ENCODE measurements at regions not wholly inside any gene's neighbourhood (a gene's known extent, or its start where the extent isn't known, plus 50 kb on each side); places are given as distances from the start of the nearest gene placed in this dataset.
"Not testable (repeated sequence)": the region's sequence is repeated elsewhere in the genome, so short reads cannot be mapped to it uniquely, and the experiment has no call there.

DNA sequence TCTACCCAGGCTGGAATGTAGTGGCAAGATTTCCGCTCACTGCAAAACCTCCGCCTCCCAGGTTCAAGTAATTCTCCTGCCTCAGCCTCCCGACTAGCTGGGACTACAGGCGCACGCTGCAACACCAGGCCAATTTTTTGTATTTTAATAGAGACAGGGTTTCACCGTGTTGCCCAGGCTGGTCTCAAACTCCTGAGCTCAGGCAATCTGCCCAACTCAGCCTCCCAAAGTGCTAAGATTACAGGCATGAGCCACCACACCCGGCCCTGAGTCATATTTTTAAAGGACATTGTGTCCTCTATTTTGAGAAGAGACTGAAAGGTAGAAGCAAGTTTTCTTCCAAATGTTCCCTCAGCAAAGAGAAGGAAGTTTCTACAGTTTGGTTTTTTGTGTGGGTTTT is 227.1 kb downstream of the KCTD12 start:
- not testable (repeated sequence) for DNase-seq (ENCODE audit: low read depth)

DNA sequence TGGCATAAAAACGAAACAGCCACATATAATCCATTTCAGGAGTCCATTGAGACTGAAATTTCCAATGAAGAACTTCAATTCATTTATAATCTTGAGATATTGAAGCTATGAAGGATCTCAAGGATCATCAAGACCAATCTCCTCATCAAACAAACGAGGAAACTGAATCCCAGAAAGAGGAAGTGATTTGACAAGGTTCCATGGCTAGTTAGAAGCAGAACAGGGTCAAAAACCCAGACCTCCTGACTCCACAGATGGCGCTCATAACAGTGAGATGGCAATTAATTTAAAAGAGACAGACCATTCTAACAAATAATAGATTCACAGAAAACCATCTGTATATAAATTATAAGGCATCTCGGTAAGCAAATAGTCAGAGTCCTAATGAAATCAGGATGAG is 229.7 kb downstream of the KCTD12 start:
- no peak for DNase-seq (ENCODE audit: low read depth)

DNA sequence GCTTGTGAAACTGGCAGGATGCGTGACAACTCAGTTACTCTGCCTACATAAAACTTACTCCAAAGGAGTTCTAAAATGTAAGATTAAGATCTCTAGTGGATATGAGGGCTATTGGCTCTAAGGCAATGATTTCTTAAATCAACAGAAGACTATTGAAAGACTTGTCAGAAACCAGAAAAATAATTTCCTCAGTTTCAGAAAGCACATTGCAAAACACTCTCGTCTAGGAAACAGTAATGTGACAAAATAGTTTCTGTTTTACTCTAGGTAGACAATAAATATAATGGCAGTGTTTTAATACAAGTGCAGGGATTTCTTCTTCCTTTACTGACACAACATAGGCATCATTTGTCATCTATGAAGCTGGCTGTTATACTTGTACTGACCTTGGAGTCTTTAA is 230.1 kb downstream of the KCTD12 start:
- DNase-seq (ENCODE audit: low read depth): no peak

DNA sequence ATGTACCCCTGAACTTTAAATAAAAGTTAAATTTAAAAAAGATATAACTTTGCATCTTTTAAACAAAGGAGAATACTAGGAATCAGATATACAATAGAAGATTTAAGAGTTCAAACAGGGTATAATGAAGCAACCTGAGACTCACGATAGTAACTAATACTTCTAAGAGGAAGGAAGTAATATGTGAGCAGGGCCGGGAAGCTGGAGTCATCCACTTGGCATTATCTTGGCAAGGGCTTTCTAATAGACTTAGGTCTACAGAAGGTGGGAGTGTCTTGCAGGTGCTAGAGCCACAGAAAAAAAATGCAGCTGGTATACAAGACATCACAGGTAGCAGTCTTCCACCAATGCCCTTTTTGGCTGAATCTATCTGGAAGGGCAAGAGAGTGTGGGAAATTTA is 231.9 kb downstream of the KCTD12 start:
- no peak for DNase-seq (ENCODE audit: low read depth)

DNA sequence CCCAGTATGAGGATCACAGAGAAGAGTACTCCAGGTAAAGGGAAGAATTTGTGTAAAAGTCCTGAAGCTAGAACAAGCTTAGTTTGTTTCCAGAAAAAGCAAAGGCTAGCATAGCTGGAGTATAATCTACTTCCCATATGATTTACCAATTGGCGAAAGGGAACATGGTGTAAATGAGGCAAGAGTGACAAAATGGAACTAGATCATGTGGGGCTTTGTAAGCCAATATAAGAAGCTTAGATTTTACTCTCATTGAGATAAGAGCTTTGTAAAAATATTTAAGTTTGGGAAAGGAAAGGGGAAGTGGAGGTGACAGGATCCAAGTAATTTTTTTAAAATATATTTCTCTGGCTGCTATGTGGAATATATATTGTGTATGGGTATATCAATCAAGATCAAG is 234.9 kb downstream of the KCTD12 start:
- DNase-seq (ENCODE audit: low read depth): no peak

DNA sequence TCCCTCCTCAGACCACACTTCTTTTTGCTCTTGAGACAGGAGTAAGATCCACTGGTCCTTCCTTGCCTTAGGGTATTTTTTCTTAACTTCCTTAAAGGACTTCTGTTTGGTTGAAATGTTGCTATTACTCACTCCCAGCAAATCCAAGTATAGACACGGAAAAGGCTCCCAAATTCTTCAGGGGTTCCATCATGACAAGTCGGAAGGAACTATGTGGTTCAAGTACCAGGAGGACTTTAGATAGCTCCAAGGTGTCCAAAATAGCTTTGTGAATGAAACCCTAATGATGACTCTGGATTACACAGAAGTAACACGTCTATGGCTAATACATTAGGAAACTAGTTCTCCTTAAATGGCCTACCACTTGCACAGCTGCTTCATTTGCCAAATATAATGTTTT is 238.7 kb downstream of the KCTD12 start:
- peak; percentile 27 for DNase-seq (ENCODE audit: low read depth)

DNA sequence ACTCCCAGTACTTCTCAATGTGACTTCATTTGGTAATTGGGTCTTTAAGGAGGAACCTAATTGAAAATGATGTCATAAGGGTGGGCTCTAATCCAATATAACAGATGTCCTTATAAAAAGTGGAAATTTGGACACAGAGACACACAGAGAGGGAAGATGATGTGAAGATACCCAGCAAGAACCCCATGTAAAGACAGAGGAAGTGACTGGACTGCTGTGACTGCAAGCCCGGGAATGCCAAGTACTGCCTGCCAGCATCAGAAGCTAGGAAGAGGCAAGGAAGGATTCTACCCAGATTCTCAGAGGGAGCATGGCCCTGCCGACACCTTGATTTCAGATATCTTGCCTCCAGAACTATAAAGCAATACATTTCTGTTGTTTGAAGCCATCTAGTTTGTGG is 239.3 kb downstream of the KCTD12 start:
- DNase-seq (ENCODE audit: low read depth): no peak

DNA sequence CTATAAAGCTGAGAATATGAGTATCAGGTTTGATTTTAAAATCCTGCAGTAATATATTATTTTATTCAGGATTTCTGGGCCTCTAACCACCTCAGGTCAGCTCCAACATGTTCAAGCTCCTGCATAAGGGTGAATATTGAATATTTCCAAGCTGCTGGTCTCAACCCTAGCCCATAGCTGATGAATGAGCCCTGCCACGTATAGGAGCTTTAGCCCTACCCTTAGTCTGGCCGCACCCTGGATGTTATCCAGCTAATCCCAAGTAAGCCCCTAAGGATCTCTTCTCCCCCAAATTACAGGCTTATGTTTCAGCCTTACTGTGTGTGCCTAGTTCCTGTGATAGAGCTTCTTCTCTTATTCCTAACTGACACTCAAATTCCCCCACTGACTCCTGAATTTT is 240.6 kb downstream of the KCTD12 start:
- no peak for DNase-seq (ENCODE audit: low read depth)

DNA sequence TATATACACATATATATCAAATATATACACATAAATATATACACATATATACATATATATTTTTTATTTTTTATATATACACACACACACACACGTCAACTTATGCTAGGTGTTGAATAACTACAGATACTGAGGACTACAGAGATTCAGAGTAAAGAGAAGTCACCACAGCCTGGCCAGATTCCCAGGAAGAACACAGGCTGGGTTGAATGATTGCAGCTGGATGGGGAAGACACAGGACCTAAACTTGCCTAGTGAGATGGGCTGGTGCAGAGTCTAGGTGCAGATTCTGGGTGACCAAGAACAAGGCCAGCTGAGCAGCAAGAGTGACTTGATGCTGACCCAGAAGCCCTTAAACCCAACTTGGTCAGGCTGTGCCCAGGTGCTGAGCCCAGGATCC is 241.3 kb downstream of the KCTD12 start:
- DNase-seq (ENCODE audit: low read depth): no peak

DNA sequence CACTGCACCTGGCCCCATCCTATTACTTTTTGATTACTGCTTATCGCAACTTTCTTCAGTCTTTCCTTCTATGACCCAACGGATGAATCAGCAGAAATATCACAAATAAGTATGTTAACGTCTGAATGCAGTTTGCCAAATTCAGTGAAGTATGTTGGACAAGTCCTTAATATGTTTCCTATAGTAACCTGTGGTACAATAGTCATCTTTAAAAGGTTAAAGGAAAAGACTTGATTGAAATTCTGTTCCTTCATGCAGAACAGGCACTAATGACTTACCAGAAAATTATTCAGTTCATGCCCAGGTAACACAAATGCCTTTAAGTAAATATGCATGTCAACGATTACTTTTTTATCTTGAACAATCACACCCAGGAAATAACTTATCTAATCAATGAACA is 242.6 kb downstream of the KCTD12 start:
- DNase-seq (ENCODE audit: low read depth): no peak

DNA sequence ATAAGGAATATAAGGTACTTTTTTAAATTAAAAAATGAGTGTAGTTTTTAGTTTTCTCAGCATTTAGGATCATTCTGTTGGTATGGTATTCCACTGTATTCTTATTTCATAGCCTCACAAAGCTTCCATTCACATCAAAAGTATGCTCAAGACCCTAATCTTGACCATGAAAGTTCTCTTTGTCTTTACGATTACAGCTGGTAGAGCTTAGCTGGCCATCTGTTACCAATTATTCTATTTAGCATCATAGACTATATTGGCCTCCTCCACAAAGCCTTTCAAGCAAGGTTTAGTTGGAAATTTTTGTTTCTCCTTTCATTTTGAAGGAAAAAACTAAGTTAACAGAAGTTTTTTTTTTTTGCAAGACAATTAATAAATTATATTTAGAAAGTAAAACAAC is 245.1 kb downstream of the KCTD12 start:
- peak; percentile 26 for DNase-seq (ENCODE audit: low read depth)

DNA sequence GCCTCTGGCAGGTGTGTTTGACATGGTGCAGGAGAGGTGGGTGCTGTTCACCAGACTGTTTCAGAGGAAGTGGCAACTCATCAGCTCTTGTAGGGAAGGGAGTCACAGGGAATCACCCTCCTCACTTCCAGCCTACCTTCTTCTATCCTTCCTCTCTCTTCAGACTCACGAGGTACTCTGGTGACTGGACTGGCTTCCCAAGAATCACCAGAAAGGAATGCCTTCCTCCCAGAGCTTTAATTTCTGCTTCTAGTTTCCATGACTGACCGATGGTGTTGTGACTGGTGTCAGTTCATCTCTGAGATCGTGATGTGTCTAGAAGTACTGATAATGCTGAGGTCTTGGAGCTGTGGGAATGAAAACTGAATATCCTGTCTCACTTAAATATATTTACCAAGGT is 247.3 kb downstream of the KCTD12 start:
- no peak for DNase-seq (ENCODE audit: low read depth)

DNA sequence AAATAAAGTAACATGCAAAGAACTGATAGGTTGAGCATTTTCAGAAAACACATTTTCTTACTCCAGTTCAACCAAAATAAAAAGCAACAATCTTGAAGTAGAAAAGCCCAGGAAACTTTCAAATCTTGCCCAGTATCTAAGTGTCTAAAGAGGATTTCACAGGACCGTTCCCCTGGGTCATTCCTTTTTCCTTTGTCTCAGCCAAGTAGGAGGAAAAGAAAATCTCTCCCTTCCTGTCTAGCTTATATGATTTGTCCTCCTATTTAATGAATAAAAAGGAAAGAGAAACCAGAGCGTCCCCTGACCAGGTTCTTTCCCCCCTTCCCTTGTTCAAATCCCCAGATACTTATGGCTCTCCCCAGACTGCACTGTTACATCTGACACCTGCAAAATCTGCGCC is 248.0 kb downstream of the KCTD12 start:
- DNase-seq (ENCODE audit: low read depth): peak; percentile 14

DNA sequence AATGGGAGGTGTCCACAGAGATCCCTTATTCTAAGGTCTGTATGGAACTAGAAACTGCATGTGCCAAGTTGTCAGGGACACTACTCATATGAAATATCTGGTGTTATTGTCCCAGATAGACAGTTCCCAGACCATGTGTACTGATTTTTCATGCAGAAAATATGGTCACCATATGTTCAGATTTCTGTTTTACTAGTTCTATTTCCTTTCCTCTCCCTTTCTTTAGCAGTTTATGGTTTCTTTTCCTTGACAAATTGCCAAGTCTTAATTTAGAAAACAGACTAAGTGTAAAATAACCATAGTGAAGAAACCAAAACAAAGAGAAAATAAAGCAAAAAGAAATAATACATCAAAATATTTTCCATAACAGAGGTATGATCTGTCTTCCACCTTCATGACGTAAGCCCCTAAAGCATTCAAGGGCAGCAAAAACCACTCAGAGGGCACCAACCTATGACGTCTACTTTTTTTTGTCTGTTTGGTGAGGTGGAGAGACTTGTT is 248.5 kb downstream of the KCTD12 start:
- DNase-seq (ENCODE audit: low read depth): peak; percentile 67

DNA sequence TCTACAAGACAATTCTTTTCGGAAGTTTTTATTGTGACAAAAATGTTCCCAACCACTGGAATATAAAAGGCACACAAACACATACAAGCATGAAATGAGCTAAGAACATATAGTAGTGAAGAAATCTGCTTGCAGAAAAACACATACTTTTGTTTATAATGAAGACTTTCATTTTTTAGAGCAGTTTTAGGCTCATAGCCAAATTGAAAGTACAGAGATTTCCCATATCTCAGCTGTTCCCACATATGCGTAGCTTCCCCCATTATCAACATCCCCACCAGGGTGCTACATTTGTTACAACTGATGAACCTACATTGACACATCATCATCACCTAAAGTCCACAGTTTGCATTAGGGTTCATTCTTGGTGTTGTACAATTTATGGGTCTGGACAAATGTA is 249.4 kb downstream of the KCTD12 start:
- no peak for DNase-seq (ENCODE audit: low read depth)

DNA sequence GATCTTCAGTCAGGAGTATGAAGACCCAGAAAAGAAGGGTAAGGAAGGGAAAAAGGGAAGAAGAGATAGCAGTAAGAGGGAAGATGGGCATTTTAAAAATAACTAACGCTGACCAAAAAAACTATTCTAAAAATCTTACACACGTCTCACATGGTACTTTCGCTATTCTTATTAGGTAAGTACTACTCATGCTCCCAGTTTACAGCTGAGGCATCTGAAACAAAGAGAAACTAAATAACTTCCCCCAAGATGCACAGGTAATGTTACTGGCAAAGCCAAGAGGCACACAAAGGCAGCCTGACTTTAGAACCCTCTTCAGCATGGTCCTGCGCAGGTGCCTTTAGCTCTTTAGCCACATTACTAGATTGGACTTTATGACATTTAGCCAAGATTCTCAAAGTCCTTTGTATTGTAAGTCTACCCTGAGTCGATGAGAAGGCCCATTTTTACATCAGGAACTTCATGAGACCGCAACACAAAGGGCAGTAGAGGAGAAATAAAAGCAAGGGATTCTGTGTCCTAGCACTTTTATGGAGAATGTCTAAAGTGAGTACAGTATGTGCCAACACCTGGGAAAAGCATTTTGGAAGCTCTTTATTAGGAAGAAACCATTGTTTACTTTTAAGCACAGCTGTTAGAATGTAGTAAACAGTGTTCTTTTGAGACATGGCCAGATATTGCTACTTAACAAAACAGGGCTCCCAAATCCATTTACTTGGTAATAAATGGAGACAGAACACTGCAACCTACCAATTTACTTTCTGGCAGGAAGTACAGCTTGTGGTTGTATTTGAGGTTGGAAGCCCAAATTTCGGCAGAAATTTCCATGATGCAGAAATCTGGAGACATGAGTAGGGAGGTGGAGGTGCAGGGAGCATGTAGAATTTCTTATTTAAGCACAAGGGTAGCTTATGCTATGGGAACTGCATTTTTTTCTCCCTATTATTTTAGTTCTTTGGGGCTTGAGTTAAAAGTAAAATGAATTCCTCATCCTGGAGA is 250.7 kb downstream of the KCTD12 start:
- DNase-seq (ENCODE audit: low read depth): no peak

DNA sequence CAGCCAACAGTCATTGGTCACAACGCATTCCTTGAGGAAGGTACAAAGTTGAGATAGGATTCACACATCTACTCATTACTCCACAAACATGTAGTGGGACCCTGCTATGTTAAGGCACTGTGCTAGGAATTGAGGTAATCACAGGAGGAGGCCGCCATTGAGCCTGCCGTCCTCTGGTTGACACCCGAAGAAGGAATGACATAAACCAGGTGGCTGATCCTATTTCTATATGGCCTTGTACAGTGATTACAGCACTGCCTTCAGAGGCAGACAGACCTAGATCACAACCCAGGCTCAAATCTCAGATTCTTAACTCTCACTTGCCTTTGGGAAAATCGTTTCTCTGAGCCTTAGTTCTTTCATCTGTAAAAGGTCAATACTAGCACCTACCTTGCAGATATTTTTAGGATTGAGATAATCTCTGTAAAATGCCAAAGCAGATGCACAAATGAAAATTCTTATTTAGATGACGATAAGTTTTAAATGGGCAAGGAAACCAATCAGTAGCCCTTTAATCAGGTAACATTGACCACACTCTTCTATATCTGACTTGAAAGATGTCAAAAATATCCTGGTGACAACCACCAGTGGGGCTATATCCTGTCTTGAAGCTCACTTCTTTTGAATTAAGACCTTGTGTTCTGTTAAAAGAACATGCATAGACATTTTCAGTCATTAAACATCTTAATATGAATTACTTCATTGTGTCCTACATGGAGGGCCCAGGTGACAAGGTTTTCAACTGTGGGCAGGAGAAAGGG is 251.6 kb downstream of the KCTD12 start:
- DNase-seq (ENCODE audit: low read depth): no peak

DNA sequence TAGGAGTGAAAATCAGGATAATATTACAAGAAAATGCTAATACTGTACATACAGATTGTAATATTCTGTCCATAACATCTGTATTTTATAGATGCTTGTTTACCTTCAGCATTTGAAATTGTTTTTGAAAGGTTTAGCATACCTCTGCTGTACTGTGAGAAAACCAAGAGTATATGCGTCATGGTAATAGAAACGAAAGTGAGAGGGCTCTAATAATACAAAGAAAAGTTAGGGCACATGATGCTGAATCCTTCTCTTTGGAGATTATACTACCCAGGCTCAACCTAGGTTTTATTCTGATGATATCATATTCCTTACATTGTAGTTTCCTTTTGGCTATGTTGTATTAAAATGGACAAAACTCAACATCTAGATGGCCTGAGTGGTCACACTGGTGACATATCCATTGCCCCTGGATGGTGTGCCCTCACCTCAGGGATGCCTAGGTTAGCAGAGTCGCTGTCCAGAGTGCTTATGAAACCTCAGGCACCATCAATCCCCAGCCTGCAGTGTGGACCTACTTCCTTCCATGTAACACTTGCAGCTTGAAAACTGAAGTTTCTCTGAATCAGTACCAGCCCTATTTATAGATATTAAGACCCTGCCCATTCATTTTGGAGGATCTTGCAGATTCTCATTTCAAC is 253.7 kb downstream of the KCTD12 start:
- no peak for DNase-seq (ENCODE audit: low read depth)

DNA sequence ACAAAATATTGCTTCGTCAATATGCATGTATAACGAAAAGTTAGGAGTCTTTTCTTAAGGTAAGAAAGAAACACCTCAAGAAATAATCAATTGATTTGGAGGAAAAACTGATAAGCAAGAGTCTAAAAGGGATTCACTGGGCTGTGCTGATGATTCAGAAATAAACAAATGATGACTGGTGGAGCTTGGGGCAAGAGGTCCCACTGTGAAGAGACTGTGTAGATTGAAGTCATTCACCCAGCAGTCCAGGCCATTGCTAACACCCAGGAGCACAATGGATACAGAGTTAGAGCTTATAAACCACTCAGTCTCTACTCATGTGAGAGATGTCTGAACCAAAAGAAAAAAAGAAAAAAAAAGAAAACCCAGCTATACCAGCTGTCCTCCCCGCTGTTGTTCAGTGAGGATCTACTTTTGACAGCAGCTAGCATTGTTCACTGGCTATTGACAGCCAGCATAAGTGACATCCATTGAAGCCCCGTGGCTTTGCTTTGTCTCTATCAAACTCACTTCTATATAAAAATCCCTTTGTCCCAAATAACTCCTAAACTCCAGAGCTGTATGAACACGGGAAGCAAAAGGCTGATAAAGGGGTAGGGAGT is 255.5 kb downstream of the KCTD12 start:
- no peak for DNase-seq (ENCODE audit: low read depth)

DNA sequence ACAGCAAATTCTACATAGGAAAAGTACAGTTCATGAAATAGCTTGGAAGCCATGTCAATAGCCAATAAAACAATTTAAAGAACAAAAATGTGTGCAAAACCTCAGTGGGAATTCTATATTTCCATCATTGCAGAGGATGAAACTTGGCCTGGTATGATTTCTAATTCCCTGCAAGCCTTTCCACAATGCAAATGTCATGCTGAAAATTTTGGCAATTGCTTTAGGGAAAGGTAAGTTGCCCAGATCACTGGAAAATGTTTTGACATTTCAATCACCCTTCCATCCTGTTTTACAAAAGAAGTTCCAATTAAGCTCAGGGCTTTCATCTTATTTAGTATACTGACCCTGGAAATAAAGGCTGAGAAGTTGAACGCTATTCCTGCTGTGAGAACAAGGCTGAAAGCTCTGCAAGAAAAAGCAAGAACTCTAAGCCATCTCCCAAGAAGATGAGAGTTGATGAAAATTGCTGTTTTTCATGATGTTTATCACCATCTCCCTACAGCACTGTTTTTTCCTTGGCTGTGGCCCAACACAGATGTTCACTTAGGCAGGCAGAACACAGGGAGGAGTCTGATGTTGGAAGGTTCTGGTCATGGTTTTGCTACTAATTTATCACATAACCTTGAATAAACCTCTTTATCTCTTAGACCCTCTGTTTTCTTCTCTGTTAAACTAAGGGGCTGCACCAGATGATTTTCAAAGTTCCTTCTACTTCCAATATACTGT is 263.7 kb downstream of the KCTD12 start:
- DNase-seq (ENCODE audit: low read depth): no peak

DNA sequence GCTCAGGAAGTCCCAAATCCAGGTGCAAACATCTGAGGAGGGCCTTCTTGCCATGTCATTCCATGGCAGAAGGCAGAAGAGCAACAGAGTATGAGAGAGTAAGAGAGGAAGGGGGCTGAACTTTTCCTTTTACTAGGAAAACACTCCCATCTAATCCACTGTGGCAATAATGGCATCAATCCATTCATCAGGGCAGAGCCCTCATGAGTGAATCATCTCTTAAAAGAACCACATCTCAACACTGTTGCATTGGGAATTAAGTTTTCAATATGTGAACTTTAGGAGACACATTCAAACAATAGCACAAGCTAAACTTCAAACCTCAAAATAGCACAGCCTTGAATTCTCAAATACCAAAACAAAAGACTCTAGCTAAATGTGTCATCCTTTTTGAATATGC is 264.5 kb downstream of the KCTD12 start:
- no peak for DNase-seq (ENCODE audit: low read depth)
